Left lung (tissue), 4 donors: ENCODE measurements at regions not wholly inside any gene's neighbourhood (a gene's known extent, or its start where the extent isn't known, plus 50 kb on each side); places are given as distances from the start of the nearest gene placed in this dataset.
A peak's percentile ranks its signal among the peaks of the same experiment; 100 is the strongest.

Experiments
- ATAC-seq: fragments of 200-7000 bp; cut with Tn5 transposase; one replicate; pipeline ENCODE4 v1.9.1; 2020; ENCODE audit warnings: moderate library complexity
- DNase-seq, 4 donors: peaks; one replicate each; pipeline ENCODE4 v3.0.0-alpha.2; 2013 to 2020
- H3K27ac ChIP-seq, 2 donors: fragments of 200-600 bp; sonication (generic) in 1 of 2; one replicate each; pipeline versions ENCODE4 v1.5.0 to v1.8.0; 2020 to 2021
- H3K27me3 ChIP-seq, 2 donors: fragments of 200-600 bp; sonication (generic) in 1 of 2; one replicate each; pipeline versions ENCODE4 v1.5.0 to v1.8.0; 2020 to 2021
- H3K36me3 ChIP-seq, 2 donors: fragments of 200-600 bp; sonication (generic) in 1 of 2; one replicate each; pipeline versions ENCODE4 v1.5.0 to v1.8.0; 2020 to 2021
- H3K4me1 ChIP-seq, 2 donors: fragments of 200-600 bp; one replicate each; pipeline ENCODE4 v1.8.0; 2021
- H3K4me3 ChIP-seq, 2 donors: fragments of 200-600 bp; sonication (generic) in 1 of 2; one replicate each; pipeline versions ENCODE4 v1.5.0 to v1.8.0; 2020 to 2021; ENCODE audit warnings: mild to moderate bottlenecking in 1 of 2
- H3K9me3 ChIP-seq, 2 donors: fragments of 200-600 bp; sonication (generic) in 1 of 2; one replicate each; pipeline versions ENCODE4 v1.5.0 to v1.8.0; 2020 to 2021
- intact Hi-C, 2 donors: fragments of 100-400 bp; cut with DNase I; formaldehyde crosslinking; loops; one replicate each; pipeline versions ENCODE4 v1.11.2 to v1.14.2; 2022
- TF ChIP-seq, protein P1 (sequence below), 2 donors: fragments of 200-600 bp; sonication (generic) in 1 of 2; IDR thresholded peaks; one replicate each; pipeline versions ENCODE4 v1.5.0 to v1.8.0; 2021; ENCODE audit warnings: antibody characterized with exemption in 2 of 2
- donor health status: DM: no; HTN: yes; CAD: no.
- donor health status: DM: no; HTN: no; CAD: no.

DNA sequence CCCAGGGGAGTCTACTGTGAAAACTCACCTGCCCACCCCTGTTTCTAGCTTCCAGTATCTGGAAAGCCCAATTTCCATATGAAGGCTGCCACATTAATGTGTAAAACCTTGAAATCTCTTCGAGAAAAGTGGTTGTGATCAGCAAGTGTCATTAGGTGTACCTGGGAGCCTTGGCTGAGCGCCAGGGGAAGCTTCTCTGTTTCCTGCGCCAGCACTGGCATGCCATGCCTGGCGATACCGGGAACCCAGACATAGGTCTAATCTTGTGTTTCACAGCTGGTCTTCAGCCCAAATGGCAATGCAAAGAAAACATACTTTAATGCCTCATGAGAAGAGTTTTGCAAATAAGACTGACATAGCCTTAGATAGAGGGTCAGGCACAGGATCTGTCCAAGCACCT is 101.6 kb downstream of the TENT4A start:
- TF ChIP-seq, protein P1, sequence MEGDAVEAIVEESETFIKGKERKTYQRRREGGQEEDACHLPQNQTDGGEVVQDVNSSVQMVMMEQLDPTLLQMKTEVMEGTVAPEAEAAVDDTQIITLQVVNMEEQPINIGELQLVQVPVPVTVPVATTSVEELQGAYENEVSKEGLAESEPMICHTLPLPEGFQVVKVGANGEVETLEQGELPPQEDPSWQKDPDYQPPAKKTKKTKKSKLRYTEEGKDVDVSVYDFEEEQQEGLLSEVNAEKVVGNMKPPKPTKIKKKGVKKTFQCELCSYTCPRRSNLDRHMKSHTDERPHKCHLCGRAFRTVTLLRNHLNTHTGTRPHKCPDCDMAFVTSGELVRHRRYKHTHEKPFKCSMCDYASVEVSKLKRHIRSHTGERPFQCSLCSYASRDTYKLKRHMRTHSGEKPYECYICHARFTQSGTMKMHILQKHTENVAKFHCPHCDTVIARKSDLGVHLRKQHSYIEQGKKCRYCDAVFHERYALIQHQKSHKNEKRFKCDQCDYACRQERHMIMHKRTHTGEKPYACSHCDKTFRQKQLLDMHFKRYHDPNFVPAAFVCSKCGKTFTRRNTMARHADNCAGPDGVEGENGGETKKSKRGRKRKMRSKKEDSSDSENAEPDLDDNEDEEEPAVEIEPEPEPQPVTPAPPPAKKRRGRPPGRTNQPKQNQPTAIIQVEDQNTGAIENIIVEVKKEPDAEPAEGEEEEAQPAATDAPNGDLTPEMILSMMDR (IDR thresholded peaks at IDR 0.05), result no peak
- intact Hi-C loops, result no loop called here
- no peaks in the 10 kb centered on the region for H3K9me3 ChIP-seq
- DNase-seq (no peak), ATAC-seq (no peak)
- H3K4me3 ChIP-seq, result no peak overlapping the region
- H3K27me3 ChIP-seq, result peaks cover 0 to 12% of the 10 kb centered on the region in 2 donors
- H3K4me1 ChIP-seq, result no peaks in the 10 kb centered on the region
- H3K36me3 ChIP-seq, result no peaks in the 10 kb centered on the region
- H3K27ac ChIP-seq, result no peak overlapping the region

DNA sequence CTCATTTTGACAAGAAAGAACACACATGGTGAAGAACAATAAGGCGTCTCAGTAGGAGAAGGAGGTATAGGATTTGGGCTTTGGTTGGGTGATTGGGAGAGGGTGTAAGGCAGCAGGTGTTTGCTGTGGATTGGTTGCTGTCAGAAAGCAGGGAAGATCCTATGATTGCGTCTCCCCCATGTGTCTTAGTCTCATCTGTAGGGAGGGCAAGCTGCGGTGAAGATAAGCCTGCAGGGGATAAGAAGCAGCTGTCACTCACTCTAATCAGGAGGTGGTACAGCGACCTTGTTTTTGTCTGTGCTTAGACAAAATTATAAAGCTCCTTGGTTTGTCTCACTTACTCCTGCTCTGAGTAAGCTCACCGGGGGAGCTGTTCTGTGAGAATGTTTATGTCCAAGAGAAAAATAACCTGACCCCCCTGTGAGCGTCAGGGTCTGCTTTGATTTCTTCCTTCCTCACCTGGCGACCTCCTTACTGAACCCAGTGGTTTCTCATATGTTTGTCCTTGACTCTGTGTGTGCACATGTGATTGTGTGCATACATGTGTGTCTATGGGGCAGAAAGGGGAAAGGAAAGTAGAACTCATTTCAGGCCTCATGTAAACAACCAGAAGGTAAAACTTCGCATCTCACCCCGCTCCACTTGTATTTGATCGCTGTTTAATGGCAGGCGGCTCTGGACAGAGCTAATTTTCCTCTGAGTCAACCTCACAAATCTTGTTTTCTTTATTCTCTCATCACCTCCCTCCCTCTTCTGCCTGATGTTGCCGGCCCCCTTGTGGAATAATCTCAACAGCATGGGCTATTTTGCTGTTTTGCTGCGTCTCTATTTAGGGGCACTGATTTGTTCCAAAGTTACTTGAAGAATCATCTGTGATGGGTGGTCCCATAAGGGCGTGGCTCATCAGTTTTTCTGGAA is 105.6 kb downstream of the TENT4A start:
- intact Hi-C loops, result no loop called here
- peaks cover 0 to 16% of the 10 kb centered on the region in 2 donors for H3K9me3 ChIP-seq
- ATAC-seq (no peak), DNase-seq (no peak)
- no peaks in the 10 kb centered on the region for H3K36me3 ChIP-seq
- TF ChIP-seq, protein P1 (IDR thresholded peaks at IDR 0.05), result no peak
- H3K27ac ChIP-seq, result no peak overlapping the region
- no peaks in the 10 kb centered on the region for H3K4me1 ChIP-seq
- peaks cover 0 to 35% of the 10 kb centered on the region in 2 donors for H3K27me3 ChIP-seq
- H3K4me3 ChIP-seq, result no peak overlapping the region

DNA sequence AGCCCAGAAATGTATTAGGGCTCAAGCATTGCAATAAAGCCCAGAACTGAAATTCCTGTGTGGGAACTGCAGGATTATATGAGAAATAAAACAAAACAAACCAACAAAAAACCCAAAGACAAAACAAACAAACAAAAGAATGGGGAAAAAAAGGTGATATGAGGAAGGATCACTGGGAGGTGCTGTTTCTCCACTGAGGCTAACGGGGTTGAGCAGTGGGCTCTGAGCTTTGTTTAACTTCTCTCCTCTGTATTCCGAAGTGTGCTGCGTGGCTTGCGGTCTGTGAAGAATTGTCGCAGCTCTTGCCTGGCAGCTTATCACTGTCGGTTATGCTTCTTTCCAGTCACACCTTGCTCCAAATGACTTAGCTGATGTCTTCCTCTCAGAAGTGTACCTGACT is 106.3 kb downstream of the TENT4A start:
- Histone ChIP-seq H3K27me3 (peaks cover 0 to 35% of the 10 kb centered on the region in 2 donors), H3K4me1 (no peaks in the 10 kb centered on the region), H3K27ac (no peak overlapping the region), H3K4me3 (no peak overlapping the region), H3K9me3 (peaks cover 0 to 16% of the 10 kb centered on the region in 2 donors), H3K36me3 (no peaks in the 10 kb centered on the region)
- DNase-seq (peak in 1 of 4 donors; percentile 28), ATAC-seq (no peak)
- TF ChIP-seq, protein P1 (IDR thresholded peaks at IDR 0.05), result no peak
- intact Hi-C loops, result no loop called here

DNA sequence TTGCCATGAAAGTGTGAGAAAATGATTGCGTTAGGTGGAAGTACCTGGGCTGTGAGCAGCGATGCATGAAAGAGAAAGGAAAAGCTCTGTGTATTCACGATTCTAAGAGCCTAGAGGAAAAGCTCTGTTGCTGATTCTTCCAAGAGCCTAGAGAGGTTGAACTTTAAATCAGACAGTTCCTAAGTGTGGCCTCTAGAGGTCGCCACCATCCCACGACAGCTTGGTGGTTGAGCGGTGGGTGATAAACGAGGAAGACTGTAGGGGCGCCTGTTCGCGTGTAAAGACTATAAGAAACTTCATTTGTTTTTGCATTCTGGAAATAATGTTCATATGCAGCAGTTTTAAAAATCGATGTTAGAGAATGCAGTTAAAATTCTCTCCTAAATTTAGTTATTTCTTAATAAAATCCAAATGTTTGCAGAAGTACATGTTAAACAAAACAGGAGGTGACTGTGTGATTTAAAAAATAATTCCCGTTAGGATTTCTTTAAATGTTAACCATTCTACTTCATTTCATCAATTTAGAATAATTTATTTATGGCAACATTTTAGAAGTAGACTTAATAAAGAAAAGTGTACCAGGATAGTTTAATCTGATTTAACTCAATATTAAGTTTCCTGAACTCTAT is 107.7 kb downstream of the TENT4A start:
- TF ChIP-seq, protein P1 (IDR thresholded peaks at IDR 0.05), result peak; percentile 17 to 21
- intact Hi-C loops, result no loop called here

DNA sequence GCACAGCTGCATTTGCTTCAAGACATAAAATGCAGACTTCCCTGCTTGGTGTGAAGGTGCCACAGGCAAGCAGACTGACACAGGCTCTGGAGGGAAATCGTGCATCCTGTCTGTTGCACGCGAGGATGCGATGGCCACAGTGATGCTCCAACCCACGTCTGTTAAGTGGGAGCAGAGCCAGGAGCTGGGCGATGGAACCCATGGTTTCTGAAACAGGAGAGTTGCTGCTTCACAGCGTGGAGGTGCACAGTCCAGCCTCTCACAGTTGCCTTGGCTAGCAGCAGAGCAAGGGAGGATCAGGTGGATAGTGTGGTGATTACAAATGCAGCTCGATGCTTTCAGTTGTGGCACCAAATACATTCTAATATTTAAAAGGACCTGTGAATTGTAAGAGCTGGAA is 108.8 kb downstream of the TENT4A start:
- DNase-seq (no peak), ATAC-seq (no peak)
- H3K4me3 ChIP-seq, result no peak overlapping the region
- TF ChIP-seq, protein P1 (IDR thresholded peaks at IDR 0.05), result no peak
- no peak overlapping the region for H3K27ac ChIP-seq
- peaks cover 0 to 16% of the 10 kb centered on the region in 2 donors for H3K9me3 ChIP-seq
- peaks cover 0 to 35% of the 10 kb centered on the region in 2 donors for H3K27me3 ChIP-seq
- no peaks in the 10 kb centered on the region for H3K36me3 ChIP-seq
- H3K4me1 ChIP-seq, result no peaks in the 10 kb centered on the region
- intact Hi-C loops, result no loop called here

More for the DNA sequence above, 107.7 kb downstream of the TENT4A start:
- Histone ChIP-seq H3K27me3 (peaks cover 0 to 35% of the 10 kb centered on the region in 2 donors), H3K27ac (no peak overlapping the region), H3K36me3 (no peaks in the 10 kb centered on the region), H3K9me3 (peaks cover 0 to 16% of the 10 kb centered on the region in 2 donors), H3K4me3 (no peak overlapping the region), H3K4me1 (no peaks in the 10 kb centered on the region)
- DNase-seq (no peak), ATAC-seq (no peak)
